Lower leg skin (tissue), 4 donors: ENCODE measurements at regions not wholly inside any gene's neighbourhood (a gene's known extent, or its start where the extent isn't known, plus 50 kb on each side); places are given as distances from the start of the nearest gene placed in this dataset.

ENCODE experiments used
- DNase-seq, 2 donors: peaks; one replicate each; pipeline ENCODE4 v3.0.0-alpha.2; 2019; ENCODE audit warnings: low spot score in 2 of 2
- H3K4me3 ChIP-seq: fragments of 200-600 bp; sonication (generic); 2 replicates; pipeline ENCODE4 v1.5.1; 2017; ENCODE audit warnings: mild to moderate bottlenecking, low read depth; ENCODE audit not compliant: poor library complexity, severe bottlenecking
- CTCF ChIP-seq, 3 donors: fragments of 450-650 bp; IDR thresholded peaks; one replicate each; pipeline ENCODE4 v1.5.1; 2016; ENCODE audit warnings: antibody characterized with exemption in 3 of 3, mild to moderate bottlenecking in 3 of 3, moderate library complexity in 2 of 3
- POLR2A ChIP-seq, 2 donors: fragments of 450-650 bp; IDR thresholded peaks; one replicate each; pipeline ENCODE4 v1.6.1; 2016 to 2017; ENCODE audit warnings: antibody characterized with exemption in 2 of 2, mild to moderate bottlenecking in 1 of 2, moderate library complexity in 1 of 2
- WGBS, 2 donors: methylation state at CpG; one replicate each; pipeline ENCODE4 v1.1.5; 2018; 5-methylcytosine and 5-hydroxymethylcytosine counted together
- intact Hi-C: fragments of 100-400 bp; cut with DNase I; formaldehyde crosslinking; loops from one replicate; pipeline ENCODE4 v1.15.0; 2023; ENCODE audit warnings: low total_unique reads

DNA sequence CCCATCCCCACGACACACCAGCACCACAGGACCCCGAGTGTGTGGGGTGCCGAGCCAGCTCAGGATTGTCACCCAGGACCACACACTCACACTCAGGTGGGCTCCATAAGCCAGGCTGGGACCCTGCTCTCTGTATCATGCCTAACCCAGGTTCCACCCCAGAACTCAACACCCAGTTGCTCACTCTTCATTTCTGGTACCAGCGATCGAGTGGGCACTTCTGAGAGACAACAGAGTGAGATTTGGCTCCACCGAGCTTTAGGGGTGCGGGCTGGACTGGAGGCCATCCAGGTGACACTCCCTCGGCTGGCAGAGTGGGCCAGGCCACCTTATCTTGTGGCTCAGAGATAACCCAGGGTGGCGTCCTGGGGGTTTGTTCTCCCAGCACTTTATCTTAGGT, 1323.8 kb downstream of the BRD1 start:
- TF ChIP-seq CTCF (IDR thresholded peaks at IDR 0.05) (no peak), POLR2A (IDR thresholded peaks at IDR 0.05) (no peak)
- 87 to 96% methylated on average over 9 of the region's 9 CpGs for WGBS, 2 donors
- no peak for DNase-seq
- intact Hi-C loops, result no loop called here
- no peak overlapping the region for H3K4me3 ChIP-seq

GRCh38 chr22:48503035-48503625, 1324.5 kb downstream of the BRD1 start:
- DNase-seq, result no peak
- TF ChIP-seq CTCF (IDR thresholded peaks at IDR 0.05), result no peak
- TF ChIP-seq POLR2A (IDR thresholded peaks at IDR 0.05), result no peak
- intact Hi-C loops, result no loop called here
- H3K4me3 ChIP-seq, result no peak overlapping the region
- WGBS, 2 donors, result 41 to 54% methylated on average over 13 of the region's 13 CpGs

DNA sequence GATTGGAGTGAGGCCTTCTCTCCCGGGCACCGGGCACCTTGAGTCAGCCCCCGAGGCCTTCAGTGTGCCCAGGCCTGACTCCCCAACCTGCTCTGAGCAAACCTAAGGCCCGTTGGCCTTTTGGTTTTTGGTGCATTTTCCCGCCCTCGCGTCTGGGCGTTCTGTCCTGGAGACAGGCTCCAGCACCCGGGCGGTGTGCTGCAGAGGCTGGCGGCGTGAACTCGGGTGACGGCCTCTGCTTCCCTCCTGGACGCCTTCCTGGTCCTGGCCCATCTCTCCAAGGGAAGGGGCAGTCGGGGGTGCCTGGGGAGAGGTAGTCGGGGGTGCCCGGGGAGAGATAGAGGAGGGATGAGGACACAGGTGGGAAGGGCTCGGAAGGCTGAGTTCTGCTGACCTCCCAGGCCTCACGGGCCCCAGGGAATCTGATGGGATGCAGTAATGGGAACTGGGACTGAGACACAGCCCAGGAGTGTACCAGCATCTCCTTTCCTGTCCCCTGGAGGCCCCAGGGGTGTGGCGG, 1326.4 kb downstream of the BRD1 start:
- intact Hi-C loops, result no loop called here
- DNase-seq, result no peak
- 95% methylated on average over 21 of the region's 21 CpGs for WGBS, 2 donors
- H3K4me3 ChIP-seq, result no peak overlapping the region
- TF ChIP-seq POLR2A (IDR thresholded peaks at IDR 0.05), result no peak
- no peak for TF ChIP-seq CTCF (IDR thresholded peaks at IDR 0.05)

- DNase-seq, result no peak
- TF ChIP-seq CTCF (IDR thresholded peaks at IDR 0.05) (no peak), POLR2A (IDR thresholded peaks at IDR 0.05) (no peak)
- no peak overlapping the region for H3K4me3 ChIP-seq
- intact Hi-C loops, result no loop called here
- WGBS, 2 donors, result 85 to 89% methylated on average over 19 to 28 of the region's 31 CpGs
These were observed 1327.0 kb downstream of the BRD1 start for GRCh38 chr22:48500471-48501230.

GRCh38 chr22:48499456-48500425, 1327.9 kb downstream of the BRD1 start:
- WGBS, 2 donors, result 83 to 85% methylated on average over 26 of the region's 26 CpGs
- intact Hi-C loops, result no loop called here
- TF ChIP-seq POLR2A (IDR thresholded peaks at IDR 0.05) (no peak), CTCF (IDR thresholded peaks at IDR 0.05) (no peak)

More at GRCh38 chr22:48499456-48500425, 1327.9 kb downstream of the BRD1 start:
- H3K4me3 ChIP-seq, result no peak overlapping the region
- DNase-seq, result no peak
